ENCODE measurements at regions not wholly inside any gene's neighbourhood (a gene's known extent, or its start where the extent isn't known, plus 50 kb on each side); places are given as distances from the start of the nearest gene placed in this dataset.

DNA sequence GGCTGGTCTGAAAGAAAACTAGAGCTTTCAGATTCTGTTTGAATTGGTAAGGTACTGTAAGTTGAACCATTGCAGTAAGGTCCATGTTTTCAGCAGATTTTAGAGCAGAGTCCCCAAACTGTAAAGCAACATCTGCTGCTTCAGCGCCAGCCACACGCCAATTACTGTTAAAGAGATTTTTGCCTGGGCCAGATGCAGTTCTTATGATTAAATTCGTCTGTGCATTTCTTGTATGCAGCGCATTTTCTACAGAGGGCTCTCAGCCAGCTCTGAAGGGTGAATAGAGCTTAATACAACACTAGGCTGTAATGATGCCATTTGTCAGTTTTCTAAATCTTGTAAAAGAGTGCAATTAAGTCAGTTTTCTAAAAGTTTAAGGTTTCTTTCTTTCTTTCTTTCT, 246.3 kb downstream of the COX7C start:
- TF ChIP-seq, protein P1, sequence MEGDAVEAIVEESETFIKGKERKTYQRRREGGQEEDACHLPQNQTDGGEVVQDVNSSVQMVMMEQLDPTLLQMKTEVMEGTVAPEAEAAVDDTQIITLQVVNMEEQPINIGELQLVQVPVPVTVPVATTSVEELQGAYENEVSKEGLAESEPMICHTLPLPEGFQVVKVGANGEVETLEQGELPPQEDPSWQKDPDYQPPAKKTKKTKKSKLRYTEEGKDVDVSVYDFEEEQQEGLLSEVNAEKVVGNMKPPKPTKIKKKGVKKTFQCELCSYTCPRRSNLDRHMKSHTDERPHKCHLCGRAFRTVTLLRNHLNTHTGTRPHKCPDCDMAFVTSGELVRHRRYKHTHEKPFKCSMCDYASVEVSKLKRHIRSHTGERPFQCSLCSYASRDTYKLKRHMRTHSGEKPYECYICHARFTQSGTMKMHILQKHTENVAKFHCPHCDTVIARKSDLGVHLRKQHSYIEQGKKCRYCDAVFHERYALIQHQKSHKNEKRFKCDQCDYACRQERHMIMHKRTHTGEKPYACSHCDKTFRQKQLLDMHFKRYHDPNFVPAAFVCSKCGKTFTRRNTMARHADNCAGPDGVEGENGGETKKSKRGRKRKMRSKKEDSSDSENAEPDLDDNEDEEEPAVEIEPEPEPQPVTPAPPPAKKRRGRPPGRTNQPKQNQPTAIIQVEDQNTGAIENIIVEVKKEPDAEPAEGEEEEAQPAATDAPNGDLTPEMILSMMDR (IDR thresholded peaks at IDR 0.05): no peak
- TF ChIP-seq POLR2AphosphoS5 (IDR thresholded peaks at IDR 0.05) (no peak), EP300 (IDR thresholded peaks at IDR 0.05) (no peak)

Data from esophagus muscularis mucosa (tissue), 4 donors.